ENCODE measurements at regions not wholly inside any gene's neighbourhood (a gene's known extent, or its start where the extent isn't known, plus 50 kb on each side); places are given as distances from the start of the nearest gene placed in this dataset.

GRCh38 chr2:221908518-221908917 lies 336.4 kb upstream of the EPHA4 start:
- H3K27me3 Mint-ChIP-seq (ENCODE audit: unreplicated experiment): no peaks in the 10 kb centered on the region
- no TSS peak for BruUV-seq (replicated peaks)
- intact Hi-C loops (cut with micrococcal nuclease; ENCODE audit: unreplicated experiment): no loop called here
- H3K9me3 Mint-ChIP-seq (ENCODE audit: low read depth, unreplicated experiment): no peaks in the 10 kb centered on the region
- H3K4me3 Mint-ChIP-seq (ENCODE audit: low read depth, unreplicated experiment): no peak overlapping the region
- CTCF ChIA-PET: no interaction called here
- no peak overlapping the region for H3K27ac Mint-ChIP-seq (ENCODE audit: unreplicated experiment)
- TF ChIP-seq CTCF (IDR thresholded peaks at IDR 0.05; ENCODE audit: unreplicated experiment): no peak
- H3K4me1 Mint-ChIP-seq (ENCODE audit: low read depth, unreplicated experiment): no peaks in the 10 kb centered on the region
- DNase-seq: no peak
- H3K36me3 Mint-ChIP-seq (ENCODE audit: insufficient read depth, unreplicated experiment): no peaks in the 10 kb centered on the region

DNA sequence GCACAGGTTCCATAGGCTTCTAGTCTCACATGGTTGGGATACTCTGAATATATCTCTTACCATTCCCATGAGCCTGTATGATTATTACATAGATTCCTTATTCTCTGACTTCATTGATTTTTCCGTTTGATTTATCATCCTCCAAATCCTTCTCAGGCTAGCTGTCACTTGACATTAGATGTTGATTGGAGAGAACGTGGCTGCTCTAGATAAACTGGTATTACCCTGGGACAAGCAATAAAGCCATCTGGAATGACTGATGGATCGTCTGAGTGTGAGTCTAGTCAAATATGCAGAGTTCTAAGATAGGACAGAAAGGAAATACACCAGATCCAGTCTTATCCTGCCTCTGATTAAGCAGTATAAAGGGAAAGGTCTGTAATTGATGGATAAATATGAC lies 325.6 kb upstream of the EPHA4 start:
- DNase-seq: no peak
- no peak overlapping the region for H3K27ac Mint-ChIP-seq (ENCODE audit: unreplicated experiment)
- intact Hi-C loops (cut with micrococcal nuclease; ENCODE audit: unreplicated experiment): no loop called here
- no peaks in the 10 kb centered on the region for H3K9me3 Mint-ChIP-seq (ENCODE audit: low read depth, unreplicated experiment)
- no peaks in the 10 kb centered on the region for H3K27me3 Mint-ChIP-seq (ENCODE audit: unreplicated experiment)
- BruUV-seq (replicated peaks): no TSS peak
- H3K4me1 Mint-ChIP-seq (ENCODE audit: low read depth, unreplicated experiment): no peaks in the 10 kb centered on the region
- no peak for TF ChIP-seq CTCF (IDR thresholded peaks at IDR 0.05; ENCODE audit: unreplicated experiment)
- CTCF ChIA-PET: no interaction called here
- H3K4me3 Mint-ChIP-seq (ENCODE audit: low read depth, unreplicated experiment): no peak overlapping the region
- H3K36me3 Mint-ChIP-seq (ENCODE audit: insufficient read depth, unreplicated experiment): no peaks in the 10 kb centered on the region

- no TSS peak for BruUV-seq (replicated peaks)
- no peaks in the 10 kb centered on the region for H3K9me3 Mint-ChIP-seq (ENCODE audit: low read depth, unreplicated experiment)
- H3K4me1 Mint-ChIP-seq (ENCODE audit: low read depth, unreplicated experiment): no peaks in the 10 kb centered on the region
- H3K4me3 Mint-ChIP-seq (ENCODE audit: low read depth, unreplicated experiment): no peak overlapping the region
- CTCF ChIA-PET: no interaction called here
- no peak for DNase-seq
- no peaks in the 10 kb centered on the region for H3K36me3 Mint-ChIP-seq (ENCODE audit: insufficient read depth, unreplicated experiment)
- intact Hi-C loops (cut with micrococcal nuclease; ENCODE audit: unreplicated experiment): no loop called here
- H3K27me3 Mint-ChIP-seq (ENCODE audit: unreplicated experiment): no peaks in the 10 kb centered on the region
- no peak overlapping the region for H3K27ac Mint-ChIP-seq (ENCODE audit: unreplicated experiment)
- no peak for TF ChIP-seq CTCF (IDR thresholded peaks at IDR 0.05; ENCODE audit: unreplicated experiment)
These were observed 324.5 kb upstream of the EPHA4 start for GRCh38 chr2:221896505-221897151.

- intact Hi-C loops (cut with micrococcal nuclease; ENCODE audit: unreplicated experiment): no loop called here
- Mint-ChIP-seq H3K4me1 (ENCODE audit: low read depth, unreplicated experiment) (no peaks in the 10 kb centered on the region), H3K9me3 (ENCODE audit: low read depth, unreplicated experiment) (no peaks in the 10 kb centered on the region), H3K27me3 (ENCODE audit: unreplicated experiment) (no peaks in the 10 kb centered on the region), H3K27ac (ENCODE audit: unreplicated experiment) (no peak overlapping the region), H3K4me3 (ENCODE audit: low read depth, unreplicated experiment) (no peak overlapping the region), H3K36me3 (ENCODE audit: insufficient read depth, unreplicated experiment) (no peaks in the 10 kb centered on the region)
- CTCF ChIA-PET: no interaction called here
- no TSS peak for BruUV-seq (replicated peaks)
- no peak for DNase-seq
- no peak for TF ChIP-seq CTCF (IDR thresholded peaks at IDR 0.05; ENCODE audit: unreplicated experiment)
These were observed 323.4 kb upstream of the EPHA4 start for GRCh38 chr2:221895366-221896121.

All from Calu3 (cell line).